HEK293 (cell line): ENCODE measurements at regions not wholly inside any gene's neighbourhood (a gene's known extent, or its start where the extent isn't known, plus 50 kb on each side); places are given as distances from the start of the nearest gene placed in this dataset.

ENCODE experiments used
- CTCF ChIP-seq: fragments of 450-650 bp; formaldehyde crosslinking; IDR thresholded peaks from 2 replicates; pipeline ENCODE4 v1.5.1; 2016; ENCODE audit warnings: missing biosample characterization, missing genetic modification characterization
- GLI2 ChIP-seq: fragments of 450-650 bp; formaldehyde crosslinking; IDR thresholded peaks from 2 replicates; pipeline ENCODE4; 2017; ENCODE audit warnings: missing biosample characterization, missing genetic modification characterization, low read depth, borderline replicate concordance
- HOXA7 ChIP-seq: sonication (generic); formaldehyde crosslinking; IDR thresholded peaks from 2 replicates; pipeline ENCODE4 v1.8.1; 2022; ENCODE audit warnings: missing genetic modification reagents, borderline replicate concordance
- PBX3 ChIP-seq: sonication (generic); formaldehyde crosslinking; IDR thresholded peaks from 2 replicates; pipeline ENCODE4 v1.8.1; 2022; ENCODE audit warnings: mild to moderate bottlenecking, moderate library complexity, missing genetic modification reagents
- TCF7L2 ChIP-seq: IDR thresholded peaks from 2 replicates; pipeline ENCODE4 v1.6.1; 2011; ENCODE audit warnings: low read depth, mild to moderate bottlenecking, inconsistent platforms, low read length, moderate library complexity, borderline replicate concordance
- ZNF18 ChIP-seq: fragments of 450-650 bp; formaldehyde crosslinking; IDR thresholded peaks from 2 replicates; pipeline ENCODE4 v1.5.1; 2016; ENCODE audit warnings: missing biosample characterization, missing genetic modification characterization
- ZNF311 ChIP-seq: fragments of 450-650 bp; formaldehyde crosslinking; IDR thresholded peaks from 2 replicates; pipeline ENCODE4 v1.5.1; 2017; ENCODE audit warnings: missing biosample characterization, missing genetic modification characterization, borderline replicate concordance
- ZNF335 ChIP-seq: fragments of 450-650 bp; formaldehyde crosslinking; conservative IDR thresholded peaks from 2 replicates; pipeline ENCODE4 v1.5.1; 2016; ENCODE audit warnings: missing biosample characterization, missing genetic modification characterization
- ZNF488 ChIP-seq: fragments of 450-650 bp; formaldehyde crosslinking; IDR thresholded peaks from 2 replicates; pipeline ENCODE4 v1.5.1; 2016; ENCODE audit warnings: missing biosample characterization, missing genetic modification characterization
- ZNF571 ChIP-seq: fragments of 450-650 bp; formaldehyde crosslinking; IDR thresholded peaks from 2 replicates; pipeline ENCODE4 v1.5.0; 2017; ENCODE audit warnings: missing biosample characterization, missing genetic modification characterization
- ZNF600 ChIP-seq: fragments of 450-650 bp; formaldehyde crosslinking; IDR thresholded peaks from 2 replicates; pipeline ENCODE4 v1.5.1; 2016; ENCODE audit warnings: missing biosample characterization, missing genetic modification characterization
- ZNF654 ChIP-seq: fragments of 450-650 bp; formaldehyde crosslinking; IDR thresholded peaks from 2 replicates; pipeline ENCODE4 v1.5.1; 2016; ENCODE audit warnings: low read depth, missing biosample characterization, missing genetic modification characterization
- ZNF701 ChIP-seq: fragments of 450-650 bp; formaldehyde crosslinking; IDR thresholded peaks from 2 replicates; pipeline ENCODE4 v1.5.1; 2016; ENCODE audit warnings: missing biosample characterization, missing genetic modification characterization
- ZNF843 ChIP-seq: fragments of 450-650 bp; formaldehyde crosslinking; IDR thresholded peaks from 2 replicates; pipeline ENCODE4 v1.5.1; 2016; ENCODE audit warnings: missing biosample characterization, missing genetic modification characterization

DNA sequence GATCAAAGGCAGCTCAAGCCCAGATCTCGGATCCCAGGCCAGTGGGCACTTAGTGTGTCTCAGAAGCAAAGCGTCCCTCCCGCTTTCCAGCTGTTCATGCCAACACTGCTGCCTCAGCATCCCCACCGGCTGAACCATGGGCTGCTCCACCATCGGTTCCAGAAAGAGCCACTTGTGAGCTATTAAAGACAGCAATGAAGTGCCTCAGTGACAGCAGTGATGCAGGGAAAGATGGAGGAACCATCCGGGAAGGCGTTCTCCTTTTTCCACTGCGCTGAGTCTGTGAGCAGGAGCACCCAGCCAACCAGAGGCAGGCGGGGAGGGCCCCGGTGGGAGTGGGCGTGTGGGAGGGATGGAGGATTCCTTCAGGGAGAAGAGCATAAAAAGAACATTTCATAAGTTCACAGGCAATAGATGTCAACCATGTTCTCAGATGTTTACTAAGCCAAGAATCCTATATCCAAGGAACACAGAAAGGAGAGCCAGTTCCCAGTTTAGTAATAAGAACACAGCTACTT lies 96.2 kb upstream of the MKI67 start:
- TF ChIP-seq CTCF (tag by site-specific recombination) (no peak), TCF7L2 (no peak), ZNF654 (tag by site-specific recombination) (no peak), ZNF311 (tag by site-specific recombination) (no peak), ZNF571 (tag by site-specific recombination) (no peak), ZNF701 (tag by site-specific recombination) (no peak), GLI2 (tag by site-specific recombination) (no peak), ZNF18 (no peak), HOXA7 (CRISPR knock-in tag) (no peak), ZNF488 (no peak), PBX3 (CRISPR knock-in tag) (no peak), ZNF843 (tag by site-specific recombination) (no peak), ZNF600 (tag by site-specific recombination) (no peak), ZNF335 (tag by site-specific recombination) (no peak)
